ENCODE measurements at regions not wholly inside any gene's neighbourhood (a gene's known extent, or its start where the extent isn't known, plus 50 kb on each side); places are given as distances from the start of the nearest gene placed in this dataset.

DNA sequence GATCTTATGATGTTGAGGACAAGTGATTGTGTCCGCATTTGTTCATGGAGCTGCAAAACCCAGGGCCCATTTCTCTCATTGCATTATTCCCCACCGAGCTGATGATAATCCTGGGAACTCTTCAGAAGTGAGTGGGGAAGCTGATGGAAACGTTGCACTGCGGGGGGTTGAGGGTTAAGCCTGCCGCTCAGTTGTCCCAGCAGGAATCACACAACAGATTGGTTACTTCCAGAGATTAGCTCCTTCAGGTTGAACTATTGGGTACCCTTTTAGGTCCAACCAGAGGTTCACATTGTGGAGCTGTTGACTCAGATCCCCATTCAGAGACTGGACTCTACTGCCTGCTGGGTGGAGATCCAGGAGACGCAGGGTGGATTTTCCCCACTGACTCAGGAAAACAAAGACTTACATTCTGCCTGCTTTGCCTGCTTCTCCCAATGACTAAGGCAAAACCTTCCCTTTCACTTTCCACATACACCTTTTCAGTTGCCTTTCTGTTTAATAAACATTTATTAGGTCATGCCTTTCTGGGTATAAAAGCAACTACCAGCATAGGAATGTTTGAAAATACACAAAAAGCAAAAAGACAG is 286.4 kb downstream of the TXNL1 start:
- no peak overlapping the region for H2BK12ac ChIP-seq (ENCODE audit: insufficient read length, low read depth, low read length)
- no peak overlapping the region for H2BK20ac ChIP-seq (ENCODE audit: low read depth, low read length, poor library complexity, severe bottlenecking)
- H2AFZ ChIP-seq (ENCODE audit: low read length) = no peak overlapping the region
- no peaks in the 10 kb centered on the region for H3K27me3 ChIP-seq (ENCODE audit: insufficient read depth, low read length)
- no peak overlapping the region for H2AK5ac ChIP-seq (ENCODE audit: insufficient read length, low read length)
- H3K36me3 Mint-ChIP-seq (ENCODE audit: insufficient read depth in 1 of 3, low read depth in 3 of 3) = peaks cover 9 to 15% (median 15%) of the 10 kb centered on the region in 3 experiments
- no peak overlapping the region for H4K5ac ChIP-seq (ENCODE audit: insufficient read length, low read depth, low read length)
- no peak overlapping the region for H3K27ac ChIP-seq (ENCODE audit: insufficient read length, low read depth, low read length)
- H3K56ac ChIP-seq (ENCODE audit: insufficient read length, low read depth, low read length) = no peak overlapping the region
- H3K14ac ChIP-seq (ENCODE audit: insufficient read depth, low read length) = no peak overlapping the region
- H4K91ac ChIP-seq (ENCODE audit: insufficient read length, low read depth, low read length) = no peak overlapping the region
- H2BK120ac ChIP-seq (ENCODE audit: low read depth, low read length, poor library complexity, severe bottlenecking) = no peak overlapping the region
- H3K9ac ChIP-seq (ENCODE audit: extremely low read depth, insufficient read length, low read length) = no peak overlapping the region
- no peaks in the 10 kb centered on the region for H3K4me1 ChIP-seq (ENCODE audit: insufficient read depth, low read length)
- peaks cover 8 to 9% of the 10 kb centered on the region in 2 experiments for H3K4me1 Mint-ChIP-seq
- H3K4me3 Mint-ChIP-seq = no peak overlapping the region
- H3K27me3 Mint-ChIP-seq (ENCODE audit: low read depth) = peaks cover 3% of the 10 kb centered on the region; the same call in 1 of the 2 replicates
- H3K9me3 Mint-ChIP-seq = peaks cover 13 to 16% of the 10 kb centered on the region in 2 experiments
- H3K27ac Mint-ChIP-seq = no peak overlapping the region
- H3T11ph ChIP-seq (ENCODE audit: low read length) = no peak overlapping the region
- H3K79me1 ChIP-seq (ENCODE audit: insufficient read depth, low read depth, low read length, poor library complexity, severe bottlenecking) = no peaks in the 10 kb centered on the region
- no peak for TF ChIP-seq CTCF (conservative IDR thresholded peaks at IDR 0.05)
- no peak overlapping the region for H3K23ac ChIP-seq (ENCODE audit: insufficient read length, low read depth, low read length)
- WGBS (ENCODE audit: extremely low coverage, insufficient read length, low lambda C conversion rate) = no CpG with 5 or more reads among the region's 6 CpGs
- no peak overlapping the region for H2BK15ac ChIP-seq (ENCODE audit: low read depth, low read length)
- DNase-seq = no peak
- peaks cover 5% of the 10 kb centered on the region for H3K9me3 ChIP-seq (ENCODE audit: control insufficient read depth, low read depth, low read length)
- H3K4me2 ChIP-seq (ENCODE audit: insufficient read depth, insufficient read length, low read length) = no peak overlapping the region
- H4K8ac ChIP-seq (replicated peaks; ENCODE audit: insufficient read length, low read depth, low read length) = no peak overlapping the region
- no peaks in the 10 kb centered on the region for H3K23me2 ChIP-seq (ENCODE audit: insufficient read length, low read depth, low read length, poor library complexity, severe bottlenecking)
- H3K79me2 ChIP-seq (ENCODE audit: insufficient read depth, low read length) = no peaks in the 10 kb centered on the region
- H3K4ac ChIP-seq (ENCODE audit: low read depth, low read length) = no peak overlapping the region
- H2BK5ac ChIP-seq (ENCODE audit: insufficient read length, low read length) = no peak overlapping the region
- H3K18ac ChIP-seq (ENCODE audit: insufficient read length, low read depth, low read length) = no peak overlapping the region
- H4K20me1 ChIP-seq (ENCODE audit: control insufficient read depth, insufficient read depth, insufficient read length) = no peaks in the 10 kb centered on the region
